AG09319 (cell line): ENCODE measurements at regions not wholly inside any gene's neighbourhood (a gene's known extent, or its start where the extent isn't known, plus 50 kb on each side); places are given as distances from the start of the nearest gene placed in this dataset.
"Not testable (repeated sequence)": the region's sequence is repeated elsewhere in the genome, so short reads cannot be mapped to it uniquely, and the experiment has no call there.

Experiments
- DNase-seq: peaks from one replicate; pipeline ENCODE4 v3.0.0-alpha.2; 2010; ENCODE audit warnings: low read depth; ENCODE audit errors: extremely low read depth
- TF ChIP-seq, protein P1 (sequence below): IDR thresholded peaks from 2 replicates; pipeline ENCODE4 v1.5.1; 2011; ENCODE audit warnings: low read depth, mild to moderate bottlenecking, inconsistent platforms, low read length, moderate library complexity

DNA sequence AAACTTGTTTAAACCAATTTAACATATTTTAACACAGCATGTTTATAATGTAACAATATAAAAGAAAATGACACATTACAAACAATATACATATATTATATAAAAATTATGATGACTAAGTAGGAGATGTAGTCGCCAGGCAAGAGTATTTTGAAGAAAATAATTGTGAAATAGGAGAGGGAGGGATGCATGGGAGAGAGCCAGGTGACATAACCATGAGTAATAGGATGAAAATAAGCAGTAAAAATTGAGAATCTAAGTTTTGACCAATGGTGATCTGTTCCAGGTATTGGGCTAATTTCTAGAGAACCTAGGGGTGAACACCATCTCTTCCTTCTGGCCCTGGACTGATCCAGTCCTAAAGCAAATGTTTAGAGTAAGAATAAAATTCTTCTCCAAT lies 315.2 kb upstream of the G2E3 start:
- DNase-seq, result no peak
- TF ChIP-seq, protein P1, sequence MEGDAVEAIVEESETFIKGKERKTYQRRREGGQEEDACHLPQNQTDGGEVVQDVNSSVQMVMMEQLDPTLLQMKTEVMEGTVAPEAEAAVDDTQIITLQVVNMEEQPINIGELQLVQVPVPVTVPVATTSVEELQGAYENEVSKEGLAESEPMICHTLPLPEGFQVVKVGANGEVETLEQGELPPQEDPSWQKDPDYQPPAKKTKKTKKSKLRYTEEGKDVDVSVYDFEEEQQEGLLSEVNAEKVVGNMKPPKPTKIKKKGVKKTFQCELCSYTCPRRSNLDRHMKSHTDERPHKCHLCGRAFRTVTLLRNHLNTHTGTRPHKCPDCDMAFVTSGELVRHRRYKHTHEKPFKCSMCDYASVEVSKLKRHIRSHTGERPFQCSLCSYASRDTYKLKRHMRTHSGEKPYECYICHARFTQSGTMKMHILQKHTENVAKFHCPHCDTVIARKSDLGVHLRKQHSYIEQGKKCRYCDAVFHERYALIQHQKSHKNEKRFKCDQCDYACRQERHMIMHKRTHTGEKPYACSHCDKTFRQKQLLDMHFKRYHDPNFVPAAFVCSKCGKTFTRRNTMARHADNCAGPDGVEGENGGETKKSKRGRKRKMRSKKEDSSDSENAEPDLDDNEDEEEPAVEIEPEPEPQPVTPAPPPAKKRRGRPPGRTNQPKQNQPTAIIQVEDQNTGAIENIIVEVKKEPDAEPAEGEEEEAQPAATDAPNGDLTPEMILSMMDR, result no peak

DNA sequence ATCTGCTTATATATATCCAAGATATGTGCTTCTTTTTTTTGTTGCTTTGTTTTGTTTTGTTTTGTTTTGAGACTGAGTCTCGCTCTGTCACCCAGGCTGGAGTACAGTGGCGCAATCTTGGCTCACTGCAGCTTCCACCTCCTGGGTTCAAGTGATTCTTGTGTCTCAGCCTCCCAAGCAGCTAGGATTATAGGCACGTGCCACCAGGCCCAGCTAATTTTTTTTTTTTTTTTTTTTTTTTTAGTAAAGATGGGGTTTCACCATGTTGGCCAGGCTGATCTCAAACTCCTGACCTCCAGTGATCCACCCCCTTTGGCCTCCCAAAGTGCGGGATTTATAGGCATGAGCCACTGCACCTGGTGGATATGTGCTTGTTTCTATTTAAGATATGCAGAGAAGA lies 314.6 kb upstream of the G2E3 start:
- DNase-seq, result not testable (repeated sequence)

DNA sequence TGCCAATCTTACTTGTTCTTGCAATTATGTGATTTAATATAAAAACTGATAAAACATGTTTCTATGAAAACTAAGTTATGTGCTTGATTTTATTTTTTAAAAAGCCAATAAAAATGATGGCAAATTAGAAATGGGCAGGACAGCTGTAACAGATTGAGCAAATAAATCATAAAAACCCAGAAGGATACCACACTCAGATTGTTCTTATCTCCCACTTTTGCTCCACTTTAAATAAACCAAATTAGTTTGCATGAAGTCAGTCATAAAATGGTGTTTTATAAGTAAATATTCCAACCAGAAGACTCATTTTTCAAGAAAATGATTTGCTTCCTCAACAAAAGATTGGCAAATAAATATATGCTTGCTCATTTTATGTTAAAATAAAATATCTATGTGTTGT lies 307.9 kb upstream of the G2E3 start:
- no peak for DNase-seq
- TF ChIP-seq, protein P1, result no peak

DNA sequence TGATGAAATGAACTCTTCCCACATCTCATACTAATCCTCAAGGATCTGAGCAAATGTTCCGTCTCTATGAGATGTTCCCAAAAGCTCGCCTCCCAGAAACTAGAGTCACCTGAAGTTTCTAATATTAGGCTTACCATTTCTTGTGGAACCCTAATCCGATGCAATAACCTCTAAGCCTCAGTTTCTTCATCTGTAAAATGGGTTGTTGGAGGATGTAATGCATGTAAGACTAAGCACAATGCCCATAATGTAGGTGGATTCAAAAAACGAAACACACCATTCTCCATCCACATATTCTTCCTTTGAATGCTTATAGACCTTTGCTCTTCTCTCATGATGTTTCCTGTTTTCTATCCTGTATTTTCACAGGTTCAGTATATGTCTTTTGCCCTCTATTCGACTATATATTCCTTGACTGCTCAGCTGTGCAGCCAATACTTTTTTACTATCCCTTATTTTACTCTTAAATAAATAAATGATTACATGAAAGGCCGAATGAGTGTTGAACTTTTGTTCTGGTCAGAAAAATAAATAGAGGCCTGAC lies 307.3 kb upstream of the G2E3 start:
- DNase-seq, result no peak
- TF ChIP-seq, protein P1, result no peak

DNA sequence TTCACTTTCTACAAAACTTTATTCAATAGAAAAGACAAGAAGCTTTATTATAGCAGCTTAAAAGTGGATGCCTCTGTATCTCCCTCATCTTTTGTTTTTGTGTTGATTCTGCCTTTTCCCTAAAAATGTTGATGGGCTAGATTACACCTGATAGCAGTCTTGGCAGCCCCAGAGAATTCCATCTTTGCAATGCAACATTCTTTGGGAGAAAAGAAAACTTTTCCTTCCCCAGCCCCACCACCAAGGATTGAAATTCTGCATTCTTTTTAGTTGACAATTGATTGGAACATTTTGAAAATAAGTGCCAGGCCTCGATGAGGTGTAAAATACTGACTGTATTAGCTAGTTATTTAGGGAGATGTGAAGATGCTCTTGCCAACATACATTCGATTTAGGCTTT lies 306.8 kb upstream of the G2E3 start:
- TF ChIP-seq, protein P1, result no peak
- DNase-seq, result no peak

DNA sequence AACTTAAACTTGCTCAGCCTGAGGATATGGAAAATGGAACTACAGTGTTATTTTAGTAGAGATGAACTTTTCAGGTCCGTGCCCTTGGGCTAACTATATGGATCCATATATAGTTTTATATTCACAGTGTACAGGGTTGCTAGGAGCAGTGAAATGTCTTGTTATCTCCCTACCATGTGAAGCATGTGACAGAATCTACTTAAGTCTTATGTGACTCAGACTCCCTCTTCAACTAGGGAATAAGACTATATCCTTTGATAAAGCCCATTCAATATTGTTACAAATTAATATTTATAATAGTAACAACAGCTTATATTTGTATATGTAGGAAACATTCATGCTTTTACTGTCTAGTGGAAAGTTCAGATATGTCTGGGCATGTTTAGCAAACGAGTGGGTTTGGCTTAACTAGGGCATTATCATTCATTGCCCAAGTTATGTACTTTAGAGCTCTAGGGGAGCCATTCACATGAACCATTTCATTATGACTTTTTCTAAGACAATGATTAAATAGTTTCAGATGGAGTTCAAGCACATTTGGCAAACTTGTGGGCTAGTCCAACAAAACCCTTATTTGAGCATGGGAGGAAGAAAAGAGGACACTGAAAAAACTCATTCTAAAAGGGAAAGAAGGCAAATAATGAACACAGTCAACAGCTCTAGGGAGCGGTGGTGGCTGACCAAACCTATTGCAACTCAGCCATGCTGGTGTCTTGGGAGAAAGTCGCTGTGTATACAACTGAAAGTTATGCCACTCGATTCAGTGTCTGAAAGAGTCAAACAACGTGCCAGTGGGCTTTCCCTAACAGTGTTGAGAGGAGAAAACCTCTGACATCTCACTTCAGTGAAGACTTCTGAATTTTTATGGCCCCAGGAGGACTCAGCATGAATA lies 305.9 kb upstream of the G2E3 start:
- TF ChIP-seq, protein P1, result no peak
- no peak for DNase-seq

DNA sequence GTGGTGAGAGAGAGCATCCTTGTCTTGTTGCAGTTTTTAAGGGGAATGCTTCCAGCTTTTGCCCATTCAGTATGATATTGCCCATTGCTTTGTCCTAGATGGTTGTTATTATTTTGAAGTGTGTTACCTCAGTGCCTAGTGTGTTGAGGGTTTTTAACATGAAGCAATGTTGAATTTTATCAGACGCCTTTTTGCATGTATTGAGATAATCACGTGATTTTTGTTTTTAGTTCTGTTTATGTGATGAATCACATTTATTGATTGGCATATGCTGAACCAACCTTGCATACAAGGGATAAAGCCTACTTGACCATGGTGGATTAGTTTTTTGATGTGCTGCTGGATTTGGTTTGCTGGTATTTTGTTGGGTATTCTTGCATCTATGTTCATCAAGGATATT lies 302.3 kb upstream of the G2E3 start:
- DNase-seq, result no peak
- TF ChIP-seq, protein P1, result no peak
